Nucleus accumbens (tissue), 56 donors: ENCODE measurements at regions not wholly inside any gene's neighbourhood (a gene's known extent, or its start where the extent isn't known, plus 50 kb on each side); places are given as distances from the start of the nearest gene placed in this dataset.

Experiments used
- DNase-seq, 56 donors: peaks; one replicate each; lab custom pipeline; 2025; lab: John Stamatoyannopoulos, UW

DNA sequence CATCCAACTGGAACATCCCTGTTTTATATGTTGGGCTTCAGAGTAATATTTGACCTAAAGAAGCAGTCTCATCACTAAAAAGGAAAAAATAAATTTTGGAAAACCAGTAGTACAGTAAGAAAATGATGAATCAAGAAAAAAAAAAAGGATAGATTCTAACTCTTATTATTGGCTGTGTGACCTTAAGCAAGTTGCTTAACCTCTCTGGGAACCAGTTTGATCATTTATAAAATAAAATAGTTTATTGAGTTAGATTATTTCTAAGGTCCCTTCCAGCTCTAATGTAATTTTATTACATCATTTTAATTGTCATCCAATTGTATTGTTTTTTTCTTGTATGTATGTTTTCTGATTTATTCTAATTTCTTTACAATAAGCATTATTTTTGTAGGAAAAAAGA, 127.0 kb downstream of the PRELID2 start:
- DNase-seq, result no peak

DNA sequence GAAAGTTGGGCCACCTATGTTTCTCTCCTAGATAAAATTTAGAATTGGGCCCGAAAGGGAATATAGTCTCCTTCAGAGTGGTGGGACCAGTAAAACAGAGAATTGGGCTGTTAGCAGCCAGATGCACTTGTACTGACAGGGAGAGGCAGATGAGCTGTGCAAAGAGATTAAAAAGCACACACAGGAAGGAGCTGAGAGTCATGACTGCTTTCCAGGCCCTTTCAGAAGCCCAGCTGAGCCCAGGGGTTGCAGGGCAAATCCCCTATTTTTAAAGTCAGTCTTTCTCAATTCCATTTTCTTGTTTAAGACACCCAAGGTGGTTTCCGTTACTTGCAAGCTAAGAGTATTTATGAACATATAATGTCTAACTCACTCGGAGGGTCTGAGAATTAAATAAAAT, 130.4 kb downstream of the PRELID2 start:
- DNase-seq, result no peak

- DNase-seq, result no peak
Measured at GRCh38 chr5:145703856-145704255, 131.3 kb downstream of the PRELID2 start.

- no peak for DNase-seq
Measured at GRCh38 chr5:145701404-145701803, 133.7 kb downstream of the PRELID2 start.

GRCh38 chr5:145699846-145700245, 135.3 kb downstream of the PRELID2 start:
- no peak for DNase-seq

DNA sequence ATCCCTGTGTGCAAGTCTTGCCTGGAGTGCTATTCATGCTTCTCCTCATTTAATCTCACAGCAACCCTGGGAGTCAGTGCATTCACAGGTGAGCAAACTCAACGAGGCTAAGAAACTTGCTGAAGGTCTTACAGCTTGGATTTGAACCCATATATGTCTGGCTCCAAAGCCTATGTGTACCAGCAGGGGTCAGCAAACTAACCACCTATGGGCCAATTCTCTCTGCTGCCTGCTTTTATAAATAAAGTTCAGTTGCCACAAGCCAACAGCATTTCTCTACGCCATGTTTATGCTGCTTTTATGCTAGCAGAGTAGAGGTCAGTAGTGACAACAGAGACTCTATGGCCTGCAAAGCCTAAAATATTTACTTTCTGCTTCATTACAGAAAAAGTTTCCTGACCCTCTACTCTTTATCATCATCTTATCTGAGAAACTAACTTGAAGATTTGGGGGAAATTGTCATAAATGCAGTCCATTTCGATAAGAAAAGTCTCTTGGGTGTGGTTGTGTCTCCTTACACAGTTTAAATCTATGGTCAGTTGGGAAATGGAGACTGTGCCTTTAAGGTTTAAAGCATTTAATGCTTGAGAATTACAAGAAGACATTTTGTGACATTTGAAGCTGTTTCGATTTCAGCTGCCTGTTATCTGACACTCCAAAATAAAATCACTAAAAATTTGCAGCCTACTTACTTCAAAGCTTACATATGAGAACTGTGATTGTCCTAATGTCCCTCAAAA, 137.7 kb downstream of the PRELID2 start:
- no peak for DNase-seq

- peak in 25 of 56 donors; percentile 1 to 37 (median 10) for DNase-seq
Measured at GRCh38 chr5:145689235-145689634, 145.9 kb downstream of the PRELID2 start.

DNA sequence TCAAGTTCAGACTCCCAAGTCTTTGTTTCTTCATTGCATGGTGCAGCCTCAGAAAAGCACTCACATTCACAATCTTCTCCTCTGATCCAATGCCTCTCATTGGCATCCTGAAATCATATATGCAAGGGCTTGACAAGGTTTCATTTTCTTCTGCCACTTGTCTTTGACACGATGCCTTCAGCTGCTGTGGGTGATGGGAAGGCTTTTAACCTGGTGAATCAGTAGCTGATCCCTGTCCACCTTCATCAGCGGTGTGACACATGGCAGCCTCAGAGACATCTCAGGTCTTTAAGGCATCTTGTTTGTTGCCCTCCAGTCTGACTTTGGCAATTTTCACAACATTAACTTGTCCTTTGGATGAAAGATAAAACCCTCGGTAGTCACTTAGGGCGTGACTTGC, 147.2 kb downstream of the PRELID2 start:
- DNase-seq, result no peak

GRCh38 chr5:145685417-145685816, 149.7 kb downstream of the PRELID2 start:
- no peak for DNase-seq

GRCh38 chr5:145683431-145683830, 151.7 kb downstream of the PRELID2 start:
- DNase-seq, result no peak

DNA sequence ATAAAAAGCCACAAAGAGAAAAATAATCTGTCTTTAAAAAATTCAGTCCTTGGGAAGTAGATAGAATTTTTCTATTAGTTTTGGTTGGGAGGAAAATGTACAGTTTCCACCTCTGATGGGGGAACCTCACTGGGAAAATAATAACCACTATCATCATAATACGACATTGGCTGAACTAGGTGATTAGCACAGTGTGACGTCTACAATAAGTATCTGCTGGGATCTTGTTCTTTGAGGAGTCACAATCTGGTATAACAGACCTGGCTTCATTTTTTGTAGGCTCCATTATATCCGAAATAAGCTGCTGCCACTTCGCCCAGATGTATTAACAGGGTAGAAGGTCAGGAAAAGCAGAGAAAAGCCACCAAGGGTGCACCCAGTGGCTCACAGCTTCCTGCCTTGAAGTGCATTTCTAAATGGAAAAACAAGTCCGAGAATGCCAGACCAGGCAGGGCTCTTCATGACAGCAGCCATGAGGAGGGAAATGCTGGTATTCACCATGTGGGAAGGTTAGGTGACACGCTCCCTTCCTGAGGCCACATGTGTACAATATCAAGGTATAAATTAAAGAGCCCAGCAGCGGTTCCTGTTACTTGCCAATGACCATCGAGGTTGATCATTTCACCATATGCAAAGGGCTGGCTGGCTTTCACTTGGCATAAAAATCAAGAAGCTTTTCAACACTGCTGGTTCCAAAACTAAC, 152.8 kb downstream of the PRELID2 start:
- no peak for DNase-seq

DNA sequence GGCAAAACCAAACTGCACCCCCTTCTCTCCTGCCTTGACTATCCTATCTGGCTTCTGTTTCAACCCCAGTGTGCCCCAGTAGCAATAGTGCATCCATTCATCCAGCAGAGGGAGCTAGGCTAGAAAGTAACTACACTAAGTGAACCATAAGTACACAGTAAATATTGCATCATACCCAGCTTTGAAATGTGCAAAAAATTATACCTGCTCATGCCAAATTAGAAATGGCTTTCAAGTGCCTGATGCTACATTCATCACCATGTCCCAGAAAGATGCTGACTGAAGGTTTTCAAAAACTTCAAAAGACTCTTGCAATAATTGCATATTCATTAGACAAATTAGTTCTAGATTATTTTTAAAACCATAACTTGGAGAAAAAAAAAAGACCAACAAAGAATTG, 153.5 kb downstream of the PRELID2 start:
- DNase-seq, result peak in 29 of 56 donors; percentile 0 to 64 (median 7)

GRCh38 chr5:145681216-145681615, 153.9 kb downstream of the PRELID2 start:
- no peak for DNase-seq

DNA sequence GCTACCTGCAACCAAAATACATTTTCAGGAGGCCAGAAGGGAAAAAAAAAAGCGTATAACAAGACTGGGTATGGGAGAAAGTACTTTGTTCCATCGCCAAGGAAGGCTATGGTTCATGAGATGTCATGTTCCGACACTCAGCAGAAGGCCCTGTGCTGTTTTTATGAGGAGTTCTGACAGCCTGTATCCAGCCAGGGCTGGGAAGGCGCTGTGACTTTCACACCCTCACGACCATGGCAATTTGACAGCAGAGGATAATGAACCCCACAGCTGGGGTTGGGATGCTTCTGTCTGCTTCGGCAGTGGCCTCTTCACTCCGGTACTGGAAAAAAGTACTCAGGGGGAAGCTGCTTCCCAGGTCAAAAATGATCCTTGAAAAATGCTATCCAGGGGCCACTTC, 154.4 kb downstream of the PRELID2 start:
- DNase-seq, result no peak

GRCh38 chr5:145680169-145680568, 155.0 kb downstream of the PRELID2 start:
- no peak for DNase-seq

DNA sequence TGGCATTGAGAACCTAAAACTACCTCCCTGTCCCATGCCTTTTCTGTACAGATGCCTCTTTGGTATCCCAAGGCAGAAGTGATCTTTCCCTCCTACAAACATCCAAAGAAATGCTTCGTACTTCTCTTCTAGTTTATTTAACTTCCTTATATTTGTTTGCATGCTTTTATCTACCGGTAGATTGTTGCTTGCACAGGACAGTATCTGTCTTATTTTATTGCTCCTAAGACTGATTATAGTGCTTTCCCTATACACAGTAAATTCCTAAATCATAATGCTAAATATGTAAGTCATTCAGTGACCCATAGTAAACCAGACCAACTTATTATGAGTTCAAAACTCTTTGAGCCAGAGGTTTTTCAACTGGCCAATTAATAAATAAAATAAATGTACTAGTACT, 156.9 kb downstream of the PRELID2 start:
- no peak for DNase-seq

DNA sequence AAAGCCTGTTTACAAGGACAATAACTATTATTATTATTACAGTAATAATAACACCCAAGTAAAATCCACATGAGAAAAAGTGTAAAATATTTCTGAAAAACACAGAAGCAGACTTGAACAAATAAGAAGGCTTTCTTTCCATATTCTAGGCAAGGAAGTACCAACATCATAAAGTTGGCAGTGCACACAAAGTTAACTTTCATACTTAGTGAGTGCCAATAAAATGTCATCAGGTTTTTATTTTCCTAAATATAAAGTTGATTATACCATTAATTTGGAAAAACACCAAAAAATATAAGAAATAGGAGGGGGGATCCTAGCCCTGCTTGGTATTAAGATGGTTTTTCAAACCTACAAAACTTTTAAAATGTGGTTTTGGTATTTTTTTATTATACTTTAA, 161.4 kb downstream of the PRELID2 start:
- no peak for DNase-seq

DNA sequence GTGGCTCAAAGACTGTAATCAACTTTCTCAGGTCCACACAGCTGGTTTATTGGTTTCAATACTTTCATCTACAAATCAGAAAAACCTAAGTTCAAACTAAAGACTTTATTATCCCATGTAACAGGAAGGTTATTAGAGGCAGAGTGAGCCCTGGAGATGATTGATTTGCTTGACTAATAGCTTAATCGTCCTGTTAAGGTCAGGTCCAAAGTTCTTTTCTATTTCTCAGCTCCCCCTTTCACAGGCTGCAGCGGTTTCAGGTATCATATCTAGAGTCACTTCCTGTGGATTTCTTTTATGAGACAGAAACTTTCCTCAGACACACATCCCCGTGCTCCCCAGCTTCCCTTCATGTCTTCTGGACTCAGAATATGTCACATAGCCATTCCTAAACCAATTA, 166.4 kb downstream of the PRELID2 start:
- no peak for DNase-seq

DNA sequence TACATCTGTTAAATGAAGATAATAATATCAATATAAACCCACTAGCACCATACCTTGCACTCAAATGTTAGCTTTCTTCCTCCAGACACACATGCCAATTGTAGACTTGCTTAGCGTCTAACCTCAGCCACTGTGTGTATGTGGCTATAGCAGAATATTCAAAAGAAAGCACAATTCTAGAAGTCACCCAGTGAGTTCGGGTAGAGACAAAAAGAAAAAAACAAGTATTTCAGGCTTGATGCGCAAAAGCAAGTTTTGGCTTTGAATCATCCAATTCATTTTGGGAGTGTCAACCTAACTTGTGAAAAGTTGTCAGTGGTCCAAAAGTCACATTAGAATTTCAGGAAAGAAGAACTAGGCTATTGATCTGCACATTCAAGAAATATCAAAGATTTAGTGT, 167.4 kb downstream of the PRELID2 start:
- no peak for DNase-seq

DNA sequence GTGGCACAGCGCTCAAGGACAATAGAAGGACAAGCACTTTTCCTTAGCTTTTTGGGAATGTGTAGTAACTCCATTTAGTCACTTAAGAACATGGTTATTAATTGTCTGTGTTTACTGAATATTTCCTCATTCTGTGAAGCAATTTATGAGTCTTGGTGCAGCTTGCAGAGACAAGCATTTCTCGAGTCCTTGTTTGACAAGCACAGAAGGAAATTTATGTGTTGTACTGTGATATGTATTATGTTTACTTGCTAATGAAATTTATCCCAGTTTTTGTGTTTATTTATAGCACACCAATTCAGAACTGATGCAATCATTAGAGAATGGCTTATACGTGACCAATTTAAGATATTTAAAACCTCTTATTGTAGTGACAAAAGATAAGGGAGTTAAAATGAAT, 168.6 kb downstream of the PRELID2 start:
- no peak for DNase-seq

GRCh38 chr5:145661737-145662485, 173.2 kb downstream of the PRELID2 start:
- no peak for DNase-seq
